Mesothelial cell of epicardium (in vitro differentiated cells): ENCODE measurements at regions not wholly inside any gene's neighbourhood (a gene's known extent, or its start where the extent isn't known, plus 50 kb on each side); places are given as distances from the start of the nearest gene placed in this dataset.

Experiments used
- DNase-seq, 2 experiments: peaks; one replicate each; pipeline ENCODE4 v3.0.0; 2021; ENCODE audit warnings: low spot score in 2 of 2; ENCODE audit not compliant: unreplicated experiment in 2 of 2
- H3K27ac Mint-ChIP-seq: 2 replicates; pipeline ENCODE4 v1.8.0; 2021; ENCODE audit warnings: mixed read lengths
- H3K27me3 Mint-ChIP-seq: 2 replicates; pipeline ENCODE4 v1.8.0; 2021; ENCODE audit warnings: low read depth, mixed read lengths
- H3K36me3 Mint-ChIP-seq: 2 replicates; pipeline ENCODE4 v1.8.0; 2021; ENCODE audit warnings: mixed read lengths
- H3K4me1 Mint-ChIP-seq: 2 replicates; pipeline ENCODE4 v1.8.0; 2021; ENCODE audit warnings: mixed read lengths
- H3K4me3 Mint-ChIP-seq: 2 replicates; pipeline ENCODE4 v1.8.0; 2021; ENCODE audit warnings: mild to moderate bottlenecking, moderate library complexity, mixed read lengths
- H3K9me3 Mint-ChIP-seq: 2 replicates; pipeline ENCODE4 v1.8.0; 2021; ENCODE audit warnings: mixed read lengths
- TF ChIP-seq, protein P1 (sequence below): fragments of 200-600 bp; sonication (generic); IDR thresholded peaks from one replicate; pipeline ENCODE4 v1.5.0; 2021; ENCODE audit warnings: antibody characterized with exemption; ENCODE audit not compliant: unreplicated experiment

DNA sequence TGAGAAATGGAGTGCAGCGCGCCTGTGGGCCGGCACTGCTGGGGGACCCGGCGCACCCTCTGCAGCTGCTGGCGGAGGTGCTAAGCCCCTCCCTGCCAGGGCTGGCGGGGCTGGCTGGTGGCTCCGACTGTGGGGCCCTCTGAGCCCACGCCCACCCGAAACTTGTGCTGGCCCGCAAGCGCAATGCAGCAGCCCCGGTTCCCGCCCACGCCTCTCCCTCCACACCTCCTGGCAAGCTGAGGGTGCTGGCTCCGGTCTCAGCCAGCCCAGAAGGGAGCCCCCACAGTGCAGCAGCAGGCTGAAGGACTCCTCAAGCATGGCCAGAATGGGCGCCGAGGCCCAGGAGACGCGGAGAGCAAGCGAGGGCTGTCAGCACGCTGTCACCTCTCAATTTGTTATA, 1063.0 kb upstream of the AUTS2 start:
- no peak overlapping the region for H3K27ac Mint-ChIP-seq
- H3K9me3 Mint-ChIP-seq: peaks cover 4% of the 10 kb centered on the region
- H3K36me3 Mint-ChIP-seq: no peaks in the 10 kb centered on the region
- no peak for DNase-seq
- no peak overlapping the region for H3K4me3 Mint-ChIP-seq
- H3K4me1 Mint-ChIP-seq: no peaks in the 10 kb centered on the region
- H3K27me3 Mint-ChIP-seq: no peaks in the 10 kb centered on the region
- TF ChIP-seq, protein P1, sequence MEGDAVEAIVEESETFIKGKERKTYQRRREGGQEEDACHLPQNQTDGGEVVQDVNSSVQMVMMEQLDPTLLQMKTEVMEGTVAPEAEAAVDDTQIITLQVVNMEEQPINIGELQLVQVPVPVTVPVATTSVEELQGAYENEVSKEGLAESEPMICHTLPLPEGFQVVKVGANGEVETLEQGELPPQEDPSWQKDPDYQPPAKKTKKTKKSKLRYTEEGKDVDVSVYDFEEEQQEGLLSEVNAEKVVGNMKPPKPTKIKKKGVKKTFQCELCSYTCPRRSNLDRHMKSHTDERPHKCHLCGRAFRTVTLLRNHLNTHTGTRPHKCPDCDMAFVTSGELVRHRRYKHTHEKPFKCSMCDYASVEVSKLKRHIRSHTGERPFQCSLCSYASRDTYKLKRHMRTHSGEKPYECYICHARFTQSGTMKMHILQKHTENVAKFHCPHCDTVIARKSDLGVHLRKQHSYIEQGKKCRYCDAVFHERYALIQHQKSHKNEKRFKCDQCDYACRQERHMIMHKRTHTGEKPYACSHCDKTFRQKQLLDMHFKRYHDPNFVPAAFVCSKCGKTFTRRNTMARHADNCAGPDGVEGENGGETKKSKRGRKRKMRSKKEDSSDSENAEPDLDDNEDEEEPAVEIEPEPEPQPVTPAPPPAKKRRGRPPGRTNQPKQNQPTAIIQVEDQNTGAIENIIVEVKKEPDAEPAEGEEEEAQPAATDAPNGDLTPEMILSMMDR: no peak

DNA sequence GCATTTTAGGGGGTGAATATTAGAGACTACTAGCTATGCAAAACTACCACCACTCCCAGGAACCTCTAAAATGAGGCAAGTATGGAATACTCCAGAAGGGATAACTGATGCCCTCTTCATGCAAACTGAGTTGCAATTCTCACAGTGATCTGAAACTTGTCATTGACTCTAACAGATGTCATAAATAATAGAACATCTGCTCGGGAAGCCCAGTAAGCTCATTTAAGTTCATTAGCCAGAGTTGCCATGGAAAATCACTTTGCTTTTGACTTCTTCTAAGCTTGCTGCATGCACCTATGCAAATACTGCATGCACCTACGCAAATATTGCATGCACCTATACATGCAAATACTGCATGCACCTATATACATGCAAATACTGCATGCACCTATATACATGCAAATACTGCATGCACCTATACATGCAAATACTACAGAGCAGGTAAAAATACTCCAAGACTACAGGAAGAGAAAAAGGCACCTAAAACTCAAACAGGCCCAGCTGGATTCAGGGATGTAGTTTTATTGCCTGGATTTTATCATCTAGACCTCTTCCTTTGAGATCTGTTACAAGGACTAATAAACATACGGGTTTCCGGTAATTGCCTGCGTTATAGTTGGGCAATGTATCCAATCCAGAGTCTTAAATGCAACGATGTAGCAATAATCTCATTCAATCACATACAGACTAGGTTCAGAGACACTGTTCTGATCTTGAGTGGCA, 1061.1 kb upstream of the AUTS2 start:
- no peaks in the 10 kb centered on the region for H3K36me3 Mint-ChIP-seq

DNA sequence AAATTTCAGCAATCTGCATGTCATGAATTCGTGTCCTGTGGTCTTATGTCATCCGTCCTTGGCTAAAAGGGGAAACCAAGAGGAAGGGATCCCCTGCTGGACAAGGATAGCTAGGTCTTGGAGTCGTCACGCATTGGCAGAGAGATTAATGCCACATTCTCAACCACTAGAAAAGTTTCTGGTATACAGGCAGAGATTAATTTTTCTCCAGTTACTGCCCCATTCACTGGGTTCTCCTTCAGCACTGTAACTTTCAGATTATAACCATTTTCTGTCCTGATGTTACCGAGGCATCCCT, 1060.6 kb upstream of the AUTS2 start:
- no peak overlapping the region for H3K4me3 Mint-ChIP-seq

More for the DNA sequence above, 1061.1 kb upstream of the AUTS2 start:
- TF ChIP-seq, protein P1: no peak
- no peak overlapping the region for H3K4me3 Mint-ChIP-seq
- H3K27ac Mint-ChIP-seq: no peak overlapping the region
- H3K9me3 Mint-ChIP-seq: peaks cover 14% of the 10 kb centered on the region
- no peak for DNase-seq
- H3K27me3 Mint-ChIP-seq: no peaks in the 10 kb centered on the region
- no peaks in the 10 kb centered on the region for H3K4me1 Mint-ChIP-seq

DNA sequence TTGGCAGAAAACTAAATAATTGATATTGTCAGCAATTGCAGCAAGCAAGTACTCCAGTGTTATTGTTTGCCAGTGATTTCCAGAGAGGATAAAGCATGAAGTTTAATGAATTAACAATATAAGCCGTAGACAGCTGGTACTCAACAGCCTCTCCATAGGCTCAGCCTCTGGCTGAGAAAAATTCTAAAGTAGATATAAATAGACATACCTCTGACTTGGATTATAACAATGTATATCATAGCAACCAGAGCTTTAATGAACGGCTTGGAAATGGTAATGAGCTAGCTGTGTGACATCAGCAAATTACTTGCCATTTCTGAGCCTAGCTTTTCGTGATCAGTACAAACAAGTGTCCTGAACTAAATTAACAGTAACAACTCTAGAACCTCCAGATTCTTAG, 1055.4 kb upstream of the AUTS2 start:
- H3K27ac Mint-ChIP-seq: no peak overlapping the region
- no peak for DNase-seq
- peaks cover 10% of the 10 kb centered on the region for H3K9me3 Mint-ChIP-seq
- no peaks in the 10 kb centered on the region for H3K36me3 Mint-ChIP-seq
- H3K4me1 Mint-ChIP-seq: peaks cover 3% of the 10 kb centered on the region
- no peaks in the 10 kb centered on the region for H3K27me3 Mint-ChIP-seq
- H3K4me3 Mint-ChIP-seq: no peak overlapping the region
- TF ChIP-seq, protein P1: no peak

More for the DNA sequence above, 1060.6 kb upstream of the AUTS2 start:
- TF ChIP-seq, protein P1: no peak
- H3K27ac Mint-ChIP-seq: no peak overlapping the region
- no peak for DNase-seq
- no peaks in the 10 kb centered on the region for H3K4me1 Mint-ChIP-seq
- no peaks in the 10 kb centered on the region for H3K36me3 Mint-ChIP-seq
- H3K9me3 Mint-ChIP-seq: peaks cover 14% of the 10 kb centered on the region
- no peaks in the 10 kb centered on the region for H3K27me3 Mint-ChIP-seq

DNA sequence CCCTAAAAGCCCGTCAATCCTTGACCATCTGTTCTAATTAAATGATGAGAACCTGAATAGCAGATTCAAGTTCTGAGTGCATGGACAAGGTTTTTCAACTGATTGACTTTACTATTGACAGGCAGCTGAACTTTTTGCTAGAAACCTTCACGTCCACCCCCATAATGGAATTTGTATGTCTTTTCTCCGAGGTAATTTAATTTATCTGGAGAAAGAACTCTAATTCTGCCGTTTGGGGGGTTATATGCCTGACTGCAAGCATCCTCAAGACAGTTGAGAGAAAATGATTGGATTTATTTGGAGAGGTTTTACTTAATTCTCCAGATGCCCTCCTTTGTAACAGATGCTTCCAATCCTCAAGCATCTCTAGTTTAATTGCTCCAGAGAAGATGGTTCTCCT, 1053.4 kb upstream of the AUTS2 start:
- peaks cover 4% of the 10 kb centered on the region for H3K4me1 Mint-ChIP-seq

More for the DNA sequence above, 1053.4 kb upstream of the AUTS2 start:
- Mint-ChIP-seq H3K9me3 (peaks cover 10% of the 10 kb centered on the region), H3K4me3 (no peak overlapping the region), H3K27ac (no peak overlapping the region), H3K36me3 (no peaks in the 10 kb centered on the region), H3K27me3 (no peaks in the 10 kb centered on the region)
- TF ChIP-seq, protein P1: no peak
- DNase-seq: no peak
